ENCODE measurements at regions not wholly inside any gene's neighbourhood (a gene's known extent, or its start where the extent isn't known, plus 50 kb on each side); places are given as distances from the start of the nearest gene placed in this dataset.

DNA sequence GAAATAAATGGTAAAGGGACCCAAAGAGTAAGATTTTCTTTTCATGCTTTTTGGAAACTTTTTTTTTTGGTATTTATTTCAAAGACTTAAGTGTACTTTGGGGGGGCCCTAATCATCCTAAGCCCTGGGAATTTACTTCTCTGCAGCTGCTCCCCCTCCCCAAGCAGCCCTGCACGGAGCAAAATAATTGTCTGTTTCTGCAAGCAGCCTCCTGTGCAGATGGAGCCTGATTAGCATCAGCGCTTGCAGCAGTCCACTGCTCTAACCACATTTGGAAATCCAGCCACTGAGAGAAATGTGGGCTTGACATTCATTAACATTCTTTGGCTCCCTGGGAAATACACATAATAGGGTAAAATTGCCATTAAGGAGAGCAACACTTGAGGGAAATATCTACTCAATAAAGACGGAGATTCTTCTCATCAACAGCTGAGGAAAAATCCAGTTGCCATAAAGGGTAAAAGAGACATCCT, 309.2 kb upstream of the MAP3K7 start:
- no peaks in the 10 kb centered on the region for H4K20me1 ChIP-seq (ENCODE audit: control insufficient read depth, extremely low read depth, insufficient read depth, low read length)
- no peak overlapping the region for H3K9ac ChIP-seq (ENCODE audit: control insufficient read depth, extremely low read depth, insufficient read depth, low read length)
- H3K9me1 ChIP-seq (ENCODE audit: control insufficient read depth, extremely low read depth, insufficient read depth, low read length) = no peaks in the 10 kb centered on the region
- H3K4me1 ChIP-seq (ENCODE audit: control insufficient read depth, extremely low read depth, insufficient read depth, low read length) = no peaks in the 10 kb centered on the region
- TF ChIP-seq, protein P1, sequence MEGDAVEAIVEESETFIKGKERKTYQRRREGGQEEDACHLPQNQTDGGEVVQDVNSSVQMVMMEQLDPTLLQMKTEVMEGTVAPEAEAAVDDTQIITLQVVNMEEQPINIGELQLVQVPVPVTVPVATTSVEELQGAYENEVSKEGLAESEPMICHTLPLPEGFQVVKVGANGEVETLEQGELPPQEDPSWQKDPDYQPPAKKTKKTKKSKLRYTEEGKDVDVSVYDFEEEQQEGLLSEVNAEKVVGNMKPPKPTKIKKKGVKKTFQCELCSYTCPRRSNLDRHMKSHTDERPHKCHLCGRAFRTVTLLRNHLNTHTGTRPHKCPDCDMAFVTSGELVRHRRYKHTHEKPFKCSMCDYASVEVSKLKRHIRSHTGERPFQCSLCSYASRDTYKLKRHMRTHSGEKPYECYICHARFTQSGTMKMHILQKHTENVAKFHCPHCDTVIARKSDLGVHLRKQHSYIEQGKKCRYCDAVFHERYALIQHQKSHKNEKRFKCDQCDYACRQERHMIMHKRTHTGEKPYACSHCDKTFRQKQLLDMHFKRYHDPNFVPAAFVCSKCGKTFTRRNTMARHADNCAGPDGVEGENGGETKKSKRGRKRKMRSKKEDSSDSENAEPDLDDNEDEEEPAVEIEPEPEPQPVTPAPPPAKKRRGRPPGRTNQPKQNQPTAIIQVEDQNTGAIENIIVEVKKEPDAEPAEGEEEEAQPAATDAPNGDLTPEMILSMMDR (optimal IDR thresholded peaks at IDR 0.05 in 1 of 3, IDR thresholded peaks at IDR 0.05 in 1 of 3, conservative IDR thresholded peaks at IDR 0.05 in 1 of 3; ENCODE audit: extremely low read depth in 1 of 3, insufficient read depth in 2 of 3, low read length in 3 of 3) = no peak
- TF ChIP-seq EZH2 (IDR thresholded peaks at IDR 0.05; ENCODE audit: low read length) = no peak
- no peaks in the 10 kb centered on the region for H3K27me3 ChIP-seq (ENCODE audit: control insufficient read depth, extremely low read depth, insufficient read depth, low read length)
- dilution Hi-C loops (cut with MboI; ENCODE audit: extremely low pct_ligation_motif_present, low sequenced_read_pairs) = no loop called here
- no peak overlapping the region for H2AFZ ChIP-seq (ENCODE audit: control insufficient read depth, low read length)
- H3K36me3 ChIP-seq (ENCODE audit: control insufficient read depth in 2 of 2, extremely low read depth in 1 of 2, insufficient read depth in 2 of 2, low read length in 2 of 2) = no peaks in the 10 kb centered on the region
- FAIRE-seq = no peak
- no peak overlapping the region for H3K4me2 ChIP-seq (ENCODE audit: control insufficient read depth, extremely low read depth, insufficient read depth, low read depth, low read length)
- H3K27ac ChIP-seq (ENCODE audit: control insufficient read depth, insufficient read depth, low read length) = no peak overlapping the region
- no peak for DNase-seq (ENCODE audit: low read depth, low spot score)
- no peak overlapping the region for H3K4me3 ChIP-seq (ENCODE audit: control insufficient read depth in 2 of 3, extremely low read depth in 1 of 3, insufficient read depth in 2 of 3, low read depth in 1 of 3, low read length in 3 of 3)
- H3K9me3 ChIP-seq (ENCODE audit: control insufficient read depth, low read depth, low read length) = no peaks in the 10 kb centered on the region
- H3K79me2 ChIP-seq (ENCODE audit: control insufficient read depth, insufficient read depth, low read length) = no peaks in the 10 kb centered on the region

DNA sequence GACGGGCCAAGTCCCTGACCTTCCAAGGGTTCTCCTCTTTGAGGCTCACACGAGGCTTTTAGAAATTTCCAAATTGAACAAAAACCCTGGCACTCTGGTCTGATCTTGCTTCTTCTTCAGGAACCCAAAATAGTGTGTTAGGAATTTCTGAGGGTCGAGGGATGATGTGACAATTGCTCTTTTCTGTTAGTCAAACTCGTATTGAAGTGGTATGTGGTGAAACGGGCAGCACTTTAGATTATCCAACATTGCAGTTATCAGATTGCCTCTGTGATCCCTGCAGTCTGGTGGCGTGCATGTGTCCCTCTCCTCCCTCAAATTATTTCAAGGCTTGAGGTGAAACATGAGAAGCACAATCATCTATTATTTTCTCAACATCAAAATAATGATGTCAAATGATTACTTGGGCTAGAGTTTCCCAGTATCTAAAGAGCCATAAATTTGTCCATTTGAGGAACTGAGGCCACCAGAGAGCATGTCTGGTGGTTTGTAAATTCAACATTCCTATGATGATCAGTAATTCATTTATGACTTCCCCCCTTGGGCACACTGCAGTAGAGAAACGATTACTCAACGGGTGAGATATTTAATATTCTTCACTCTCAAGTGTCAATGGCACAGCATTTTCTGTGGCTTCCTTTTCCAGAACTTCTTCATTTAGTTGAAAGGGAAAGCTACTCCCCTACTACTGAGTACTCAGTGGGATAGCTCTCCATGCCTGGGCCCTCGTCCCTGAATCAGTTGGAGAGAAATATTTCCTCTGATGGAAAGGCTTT, 308.6 kb upstream of the MAP3K7 start:
- Histone ChIP-seq H3K79me2 (ENCODE audit: control insufficient read depth, insufficient read depth, low read length) (no peaks in the 10 kb centered on the region), H3K9me3 (ENCODE audit: control insufficient read depth, low read depth, low read length) (no peaks in the 10 kb centered on the region), H3K4me1 (ENCODE audit: control insufficient read depth, extremely low read depth, insufficient read depth, low read length) (no peaks in the 10 kb centered on the region), H4K20me1 (ENCODE audit: control insufficient read depth, extremely low read depth, insufficient read depth, low read length) (no peaks in the 10 kb centered on the region), H3K9ac (ENCODE audit: control insufficient read depth, extremely low read depth, insufficient read depth, low read length) (no peak overlapping the region), H3K4me3 (ENCODE audit: control insufficient read depth in 2 of 3, extremely low read depth in 1 of 3, insufficient read depth in 2 of 3, low read depth in 1 of 3, low read length in 3 of 3) (no peak overlapping the region), H3K4me2 (ENCODE audit: control insufficient read depth, extremely low read depth, insufficient read depth, low read depth, low read length) (no peak overlapping the region), H3K27ac (ENCODE audit: control insufficient read depth, insufficient read depth, low read length) (no peak overlapping the region), H3K9me1 (ENCODE audit: control insufficient read depth, extremely low read depth, insufficient read depth, low read length) (no peaks in the 10 kb centered on the region), H3K36me3 (ENCODE audit: control insufficient read depth in 2 of 2, extremely low read depth in 1 of 2, insufficient read depth in 2 of 2, low read length in 2 of 2) (no peaks in the 10 kb centered on the region), H3K27me3 (ENCODE audit: control insufficient read depth, extremely low read depth, insufficient read depth, low read length) (no peaks in the 10 kb centered on the region), H2AFZ (ENCODE audit: control insufficient read depth, low read length) (no peak overlapping the region)
- FAIRE-seq (no peak), DNase-seq (ENCODE audit: low read depth, low spot score) (no peak)
- dilution Hi-C loops (cut with MboI; ENCODE audit: extremely low pct_ligation_motif_present, low sequenced_read_pairs) = no loop called here
- no peak for TF ChIP-seq EZH2 (IDR thresholded peaks at IDR 0.05; ENCODE audit: low read length)
- TF ChIP-seq, protein P1 (optimal IDR thresholded peaks at IDR 0.05 in 1 of 3, IDR thresholded peaks at IDR 0.05 in 1 of 3, conservative IDR thresholded peaks at IDR 0.05 in 1 of 3; ENCODE audit: extremely low read depth in 1 of 3, insufficient read depth in 2 of 3, low read length in 3 of 3) = no peak

Data from keratinocyte (primary cell).